ENCODE measurements at regions not wholly inside any gene's neighbourhood (a gene's known extent, or its start where the extent isn't known, plus 50 kb on each side); places are given as distances from the start of the nearest gene placed in this dataset.

DNA sequence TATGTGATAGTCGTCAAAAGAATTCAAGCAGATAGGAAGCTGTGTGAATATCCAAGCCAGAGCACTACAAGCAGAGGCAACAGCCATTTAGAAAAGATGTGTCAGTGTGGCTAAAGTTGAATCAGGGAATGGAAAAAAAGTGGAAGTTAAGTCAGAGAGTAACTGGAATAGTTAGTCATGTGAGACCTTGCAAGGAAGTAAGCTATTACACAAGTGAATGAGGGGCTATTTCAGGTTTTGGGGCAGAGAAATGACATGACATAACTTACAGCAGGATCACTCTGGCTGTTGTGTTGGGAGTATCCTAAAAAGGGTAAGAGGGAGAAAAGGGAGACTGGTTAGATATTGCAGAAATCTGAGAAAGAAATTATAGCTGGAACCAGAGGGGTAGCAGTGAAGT lies 236.6 kb upstream of the PCDH18 start:
- Histone ChIP-seq H4K20me1 (ENCODE audit: insufficient read depth) (no peaks in the 10 kb centered on the region), H3K27me3 (ENCODE audit: insufficient read depth) (no peaks in the 10 kb centered on the region), H3K27ac (ENCODE audit: low read depth in 2 of 2, low read length in 1 of 2) (no peak overlapping the region), H3K9me3 (no peaks in the 10 kb centered on the region), H3F3A (replicated peaks; ENCODE audit: insufficient read depth) (no peaks in the 10 kb centered on the region), H3K36me3 (replicated peaks in 1 of 2; ENCODE audit: control insufficient read depth in 1 of 2, insufficient read depth in 2 of 2, low read length in 1 of 2) (no peaks in the 10 kb centered on the region), H2AFZ (ENCODE audit: low read depth) (no peak overlapping the region), H3K4me1 (ENCODE audit: control insufficient read depth in 1 of 2, insufficient read depth in 2 of 2, low read depth in 1 of 2, low read length in 1 of 2) (no peaks in the 10 kb centered on the region), H3K4me3 (ENCODE audit: low read depth in 2 of 2, low read length in 1 of 2) (no peak overlapping the region), H3K79me2 (ENCODE audit: insufficient read depth) (no peaks in the 10 kb centered on the region), H3K9ac (no peak overlapping the region), H3K4me2 (no peak overlapping the region), H3K9me2 (no peaks in the 10 kb centered on the region; the same call in 1 of the 2 replicates)
- no peak for DNase-seq
- TF ChIP-seq, protein P1, sequence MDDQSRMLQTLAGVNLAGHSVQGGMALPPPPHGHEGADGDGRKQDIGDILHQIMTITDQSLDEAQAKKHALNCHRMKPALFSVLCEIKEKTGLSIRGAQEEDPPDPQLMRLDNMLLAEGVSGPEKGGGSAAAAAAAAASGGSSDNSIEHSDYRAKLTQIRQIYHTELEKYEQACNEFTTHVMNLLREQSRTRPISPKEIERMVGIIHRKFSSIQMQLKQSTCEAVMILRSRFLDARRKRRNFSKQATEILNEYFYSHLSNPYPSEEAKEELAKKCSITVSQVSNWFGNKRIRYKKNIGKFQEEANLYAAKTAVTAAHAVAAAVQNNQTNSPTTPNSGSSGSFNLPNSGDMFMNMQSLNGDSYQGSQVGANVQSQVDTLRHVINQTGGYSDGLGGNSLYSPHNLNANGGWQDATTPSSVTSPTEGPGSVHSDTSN (IDR thresholded peaks at IDR 0.05): no peak
- POLR2A ChIA-PET: no interaction called here
- CTCF ChIA-PET: interaction anchor here (1.7 kb wide), 1 partner anchor 12 kb away, joined by 5 read pairs; no protein-coding TSS in a partner anchor
- WGBS (ENCODE audit: low lambda C conversion rate): 78% methylated on average over 1 of the region's 1 CpG

DNA sequence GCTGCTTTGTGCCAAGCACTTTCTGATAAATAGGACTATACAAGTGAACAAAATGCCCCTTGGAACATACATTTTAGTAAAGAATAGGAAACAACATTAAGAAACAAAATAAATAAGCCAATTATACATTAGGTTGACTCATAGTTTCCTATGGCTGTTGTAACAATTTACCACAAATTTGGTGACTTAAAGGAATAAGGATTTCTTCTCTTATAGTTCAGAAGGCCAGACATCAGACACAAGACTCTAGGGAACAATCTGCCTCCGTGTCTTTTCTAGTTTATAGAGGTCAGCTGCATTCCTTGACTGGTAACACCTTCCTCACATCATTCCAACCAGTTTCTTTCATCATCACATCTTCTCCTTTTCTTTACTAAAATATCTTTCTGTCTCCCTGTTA lies 235.9 kb upstream of the PCDH18 start:
- no peaks in the 10 kb centered on the region for H3K9me3 ChIP-seq
- DNase-seq: no peak
- ChIA-PET POLR2A (no interaction called here), CTCF (interaction anchor here (1.7 kb wide), 1 partner anchor 11 kb away, joined by 5 read pairs; no protein-coding TSS in a partner anchor)
- no peaks in the 10 kb centered on the region; the same call in 1 of the 2 replicates for H3K9me2 ChIP-seq
- no peaks in the 10 kb centered on the region for H4K20me1 ChIP-seq (ENCODE audit: insufficient read depth)
- no peaks in the 10 kb centered on the region for H3K27me3 ChIP-seq (ENCODE audit: insufficient read depth)
- no peak overlapping the region for H3K9ac ChIP-seq
- no peaks in the 10 kb centered on the region for H3K4me1 ChIP-seq (ENCODE audit: control insufficient read depth in 1 of 2, insufficient read depth in 2 of 2, low read depth in 1 of 2, low read length in 1 of 2)
- H2AFZ ChIP-seq (ENCODE audit: low read depth): no peak overlapping the region
- TF ChIP-seq, protein P1 (IDR thresholded peaks at IDR 0.05): no peak
- TF ChIP-seq, protein P2, sequence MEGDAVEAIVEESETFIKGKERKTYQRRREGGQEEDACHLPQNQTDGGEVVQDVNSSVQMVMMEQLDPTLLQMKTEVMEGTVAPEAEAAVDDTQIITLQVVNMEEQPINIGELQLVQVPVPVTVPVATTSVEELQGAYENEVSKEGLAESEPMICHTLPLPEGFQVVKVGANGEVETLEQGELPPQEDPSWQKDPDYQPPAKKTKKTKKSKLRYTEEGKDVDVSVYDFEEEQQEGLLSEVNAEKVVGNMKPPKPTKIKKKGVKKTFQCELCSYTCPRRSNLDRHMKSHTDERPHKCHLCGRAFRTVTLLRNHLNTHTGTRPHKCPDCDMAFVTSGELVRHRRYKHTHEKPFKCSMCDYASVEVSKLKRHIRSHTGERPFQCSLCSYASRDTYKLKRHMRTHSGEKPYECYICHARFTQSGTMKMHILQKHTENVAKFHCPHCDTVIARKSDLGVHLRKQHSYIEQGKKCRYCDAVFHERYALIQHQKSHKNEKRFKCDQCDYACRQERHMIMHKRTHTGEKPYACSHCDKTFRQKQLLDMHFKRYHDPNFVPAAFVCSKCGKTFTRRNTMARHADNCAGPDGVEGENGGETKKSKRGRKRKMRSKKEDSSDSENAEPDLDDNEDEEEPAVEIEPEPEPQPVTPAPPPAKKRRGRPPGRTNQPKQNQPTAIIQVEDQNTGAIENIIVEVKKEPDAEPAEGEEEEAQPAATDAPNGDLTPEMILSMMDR (IDR thresholded peaks at IDR 0.05): no peak
- TF ChIP-seq GATA2 (CRISPR knock-in tag; IDR thresholded peaks at IDR 0.05): no peak
- TF ChIP-seq, protein P3, sequence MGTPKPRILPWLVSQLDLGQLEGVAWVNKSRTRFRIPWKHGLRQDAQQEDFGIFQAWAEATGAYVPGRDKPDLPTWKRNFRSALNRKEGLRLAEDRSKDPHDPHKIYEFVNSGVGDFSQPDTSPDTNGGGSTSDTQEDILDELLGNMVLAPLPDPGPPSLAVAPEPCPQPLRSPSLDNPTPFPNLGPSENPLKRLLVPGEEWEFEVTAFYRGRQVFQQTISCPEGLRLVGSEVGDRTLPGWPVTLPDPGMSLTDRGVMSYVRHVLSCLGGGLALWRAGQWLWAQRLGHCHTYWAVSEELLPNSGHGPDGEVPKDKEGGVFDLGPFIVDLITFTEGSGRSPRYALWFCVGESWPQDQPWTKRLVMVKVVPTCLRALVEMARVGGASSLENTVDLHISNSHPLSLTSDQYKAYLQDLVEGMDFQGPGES (IDR thresholded peaks at IDR 0.05; ENCODE audit: low read depth, low read length): no peak
- no peak for TF ChIP-seq SMC3 (IDR thresholded peaks at IDR 0.05; ENCODE audit: low read depth, low read length)
- no peak for TF ChIP-seq JUND (IDR thresholded peaks at IDR 0.05)
- no peak for TF ChIP-seq EP300 (IDR thresholded peaks at IDR 0.05; ENCODE audit: borderline replicate concordance in 1 of 2, low read depth in 1 of 2, low read length in 1 of 2)
- TF ChIP-seq, protein P4, sequence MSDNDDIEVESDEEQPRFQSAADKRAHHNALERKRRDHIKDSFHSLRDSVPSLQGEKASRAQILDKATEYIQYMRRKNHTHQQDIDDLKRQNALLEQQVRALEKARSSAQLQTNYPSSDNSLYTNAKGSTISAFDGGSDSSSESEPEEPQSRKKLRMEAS (IDR thresholded peaks at IDR 0.05; ENCODE audit: low read depth): no peak
- no peak for TF ChIP-seq RAD21 (IDR thresholded peaks at IDR 0.05; ENCODE audit: low read length)
- TF ChIP-seq FOXM1 (IDR thresholded peaks at IDR 0.05; ENCODE audit: low read depth): no peak
- no peak for TF ChIP-seq CHD2 (IDR thresholded peaks at IDR 0.05; ENCODE audit: low read length, partially characterized antibody)
- no peak for TF ChIP-seq EZH2phosphoT487 (IDR thresholded peaks at IDR 0.05; ENCODE audit: borderline replicate concordance, low read depth)
- TF ChIP-seq TCF12 (IDR thresholded peaks at IDR 0.05): no peak
- TF ChIP-seq YY1 (IDR thresholded peaks at IDR 0.05; ENCODE audit: low read depth): no peak
- TF ChIP-seq MEF2A (IDR thresholded peaks at IDR 0.05; ENCODE audit: borderline replicate concordance, low read depth): no peak
- TF ChIP-seq, protein P5, sequence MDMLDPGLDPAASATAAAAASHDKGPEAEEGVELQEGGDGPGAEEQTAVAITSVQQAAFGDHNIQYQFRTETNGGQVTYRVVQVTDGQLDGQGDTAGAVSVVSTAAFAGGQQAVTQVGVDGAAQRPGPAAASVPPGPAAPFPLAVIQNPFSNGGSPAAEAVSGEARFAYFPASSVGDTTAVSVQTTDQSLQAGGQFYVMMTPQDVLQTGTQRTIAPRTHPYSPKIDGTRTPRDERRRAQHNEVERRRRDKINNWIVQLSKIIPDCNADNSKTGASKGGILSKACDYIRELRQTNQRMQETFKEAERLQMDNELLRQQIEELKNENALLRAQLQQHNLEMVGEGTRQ (IDR thresholded peaks at IDR 0.05; ENCODE audit: borderline replicate concordance, low read depth, low read length): no peak
- no peak for TF ChIP-seq RCOR1 (IDR thresholded peaks at IDR 0.05; ENCODE audit: low read length)
- TF ChIP-seq, protein P6, sequence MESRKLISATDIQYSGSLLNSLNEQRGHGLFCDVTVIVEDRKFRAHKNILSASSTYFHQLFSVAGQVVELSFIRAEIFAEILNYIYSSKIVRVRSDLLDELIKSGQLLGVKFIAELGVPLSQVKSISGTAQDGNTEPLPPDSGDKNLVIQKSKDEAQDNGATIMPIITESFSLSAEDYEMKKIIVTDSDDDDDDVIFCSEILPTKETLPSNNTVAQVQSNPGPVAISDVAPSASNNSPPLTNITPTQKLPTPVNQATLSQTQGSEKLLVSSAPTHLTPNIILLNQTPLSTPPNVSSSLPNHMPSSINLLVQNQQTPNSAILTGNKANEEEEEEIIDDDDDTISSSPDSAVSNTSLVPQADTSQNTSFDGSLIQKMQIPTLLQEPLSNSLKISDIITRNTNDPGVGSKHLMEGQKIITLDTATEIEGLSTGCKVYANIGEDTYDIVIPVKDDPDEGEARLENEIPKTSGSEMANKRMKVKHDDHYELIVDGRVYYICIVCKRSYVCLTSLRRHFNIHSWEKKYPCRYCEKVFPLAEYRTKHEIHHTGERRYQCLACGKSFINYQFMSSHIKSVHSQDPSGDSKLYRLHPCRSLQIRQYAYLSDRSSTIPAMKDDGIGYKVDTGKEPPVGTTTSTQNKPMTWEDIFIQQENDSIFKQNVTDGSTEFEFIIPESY (IDR thresholded peaks at IDR 0.05; ENCODE audit: borderline replicate concordance, low read depth): no peak
- no peak overlapping the region for H3K27ac ChIP-seq (ENCODE audit: low read depth in 2 of 2, low read length in 1 of 2)
- H3K36me3 ChIP-seq (replicated peaks in 1 of 2; ENCODE audit: control insufficient read depth in 1 of 2, insufficient read depth in 2 of 2, low read length in 1 of 2): no peaks in the 10 kb centered on the region
- WGBS (ENCODE audit: low lambda C conversion rate): 56% methylated on average over 1 of the region's 1 CpG
- H3F3A ChIP-seq (replicated peaks; ENCODE audit: insufficient read depth): no peaks in the 10 kb centered on the region
- H3K4me2 ChIP-seq: no peak overlapping the region
- H3K4me3 ChIP-seq (ENCODE audit: low read depth in 2 of 2, low read length in 1 of 2): no peak overlapping the region
- no peaks in the 10 kb centered on the region for H3K79me2 ChIP-seq (ENCODE audit: insufficient read depth)
